GM19025 (cell line): ENCODE measurements at regions not wholly inside any gene's neighbourhood (a gene's known extent, or its start where the extent isn't known, plus 50 kb on each side); places are given as distances from the start of the nearest gene placed in this dataset.

ENCODE experiments used
- ATAC-seq: cut with Tn5 transposase; IDR thresholded peaks from one replicate; pipeline ENCODE4 v1.9.1; 2021; ENCODE audit warnings: mild to moderate bottlenecking, low read depth, moderate library complexity; ENCODE audit not compliant: unreplicated experiment

GRCh38 chr5:133905424-133905823, 63.0 kb downstream of the C5orf15 start:
- ATAC-seq = no peak

GRCh38 chr5:133904641-133905040, 63.8 kb downstream of the C5orf15 start:
- no peak for ATAC-seq

GRCh38 chr5:133902511-133903118, 65.8 kb downstream of the C5orf15 start:
- no peak for ATAC-seq

GRCh38 chr5:133900534-133901270, 67.7 kb downstream of the C5orf15 start:
- no peak for ATAC-seq

- ATAC-seq = no peak
Observed at GRCh38 chr5:133899506-133899905, 68.9 kb downstream of the C5orf15 start.

- no peak for ATAC-seq
Observed at GRCh38 chr5:133898440-133898839, 70.0 kb downstream of the C5orf15 start.

- no peak for ATAC-seq
Observed at GRCh38 chr5:133897431-133897830, 71.0 kb downstream of the C5orf15 start.

GRCh38 chr5:133896873-133897272, 71.6 kb downstream of the C5orf15 start:
- ATAC-seq = no peak

- ATAC-seq = no peak
Observed at GRCh38 chr5:133895979-133896845, 72.2 kb downstream of the C5orf15 start.

- no peak for ATAC-seq
Observed at GRCh38 chr5:133894143-133894542, 74.3 kb downstream of the C5orf15 start.

- ATAC-seq = no peak
Observed at GRCh38 chr5:133892774-133893173, 75.7 kb downstream of the C5orf15 start.

- no peak for ATAC-seq
Observed at GRCh38 chr5:133892306-133892705, 76.1 kb downstream of the C5orf15 start.

- ATAC-seq = no peak
Observed at GRCh38 chr5:133891390-133891789, 77.0 kb downstream of the C5orf15 start.

- ATAC-seq = no peak
Observed at GRCh38 chr5:133890776-133891280, 77.6 kb downstream of the C5orf15 start.

GRCh38 chr5:133890314-133890713, 78.1 kb downstream of the C5orf15 start:
- ATAC-seq = no peak

GRCh38 chr5:133889271-133889905, 79.0 kb downstream of the C5orf15 start:
- ATAC-seq = no peak

GRCh38 chr5:133888625-133888991, 79.8 kb downstream of the C5orf15 start:
- no peak for ATAC-seq

GRCh38 chr5:133885566-133885965, 82.9 kb downstream of the C5orf15 start:
- ATAC-seq = no peak

- ATAC-seq = no peak
Observed at GRCh38 chr5:133884569-133885311, 83.7 kb downstream of the C5orf15 start.

GRCh38 chr5:133883916-133884315, 84.5 kb downstream of the C5orf15 start:
- no peak for ATAC-seq
